Thyroid gland (tissue), 4 donors: ENCODE measurements at regions not wholly inside any gene's neighbourhood (a gene's known extent, or its start where the extent isn't known, plus 50 kb on each side); places are given as distances from the start of the nearest gene placed in this dataset.

Experiments
- DNase-seq, 2 donors: peaks; one replicate each; pipeline ENCODE4 v3.0.0-alpha.2; 2019
- H3K27ac ChIP-seq, 3 donors: fragments of 200-600 bp; sonication (generic); 1 replicate in 2 of 3; 2 replicates in 1 of 3; pipeline ENCODE4 v1.5.1; 2016 to 2019; ENCODE audit warnings: mild to moderate bottlenecking in 1 of 3, moderate library complexity in 1 of 3
- H3K27me3 ChIP-seq: fragments of 200-600 bp; sonication (generic); one replicate; pipeline ENCODE4 v1.5.1; 2019
- H3K36me3 ChIP-seq, 2 donors: fragments of 200-600 bp; sonication (generic); one replicate each; pipeline ENCODE4 v1.5.1; 2016 to 2019
- H3K4me1 ChIP-seq, 2 donors: fragments of 200-600 bp; sonication (generic); one replicate each; pipeline ENCODE4 v1.5.1; 2017 to 2019
- H3K4me3 ChIP-seq, 3 donors: fragments of 200-600 bp; sonication (generic); replicated peaks in 1 of 3; 1 replicate in 2 of 3; 2 replicates in 1 of 3; pipeline ENCODE4 v1.5.1; 2016; ENCODE audit warnings: mild to moderate bottlenecking in 1 of 3
- H3K9me3 ChIP-seq: fragments of 200-600 bp; sonication (generic); one replicate; pipeline ENCODE4 v1.5.1; 2017
- POLR2A ChIP-seq, 2 donors: fragments of 450-650 bp; IDR thresholded peaks; one replicate each; pipeline ENCODE4 v1.6.1; 2017; ENCODE audit warnings: antibody characterized with exemption in 2 of 2, mild to moderate bottlenecking in 2 of 2, moderate library complexity in 1 of 2
- WGBS, 2 donors: methylation state at CpG; one replicate each; pipeline ENCODE4 v1.1.5; 2017; 5-methylcytosine and 5-hydroxymethylcytosine counted together
- intact Hi-C: fragments of 100-400 bp; cut with DNase I; formaldehyde crosslinking; loops from one replicate; pipeline ENCODE4 v1.15.1; 2023
- TF ChIP-seq, protein P1 (sequence below), 6 experiments: fragments of 200-600 bp in 3 of 6; fragments of 450-650 bp in 3 of 6; sonication (generic) in 3 of 6; IDR thresholded peaks; one replicate each; pipeline ENCODE4 v1.5.1; 2016 to 2019; ENCODE audit warnings: antibody characterized with exemption in 6 of 6, mild to moderate bottlenecking in 2 of 6, inconsistent platforms in 1 of 6, moderate library complexity in 1 of 6

DNA sequence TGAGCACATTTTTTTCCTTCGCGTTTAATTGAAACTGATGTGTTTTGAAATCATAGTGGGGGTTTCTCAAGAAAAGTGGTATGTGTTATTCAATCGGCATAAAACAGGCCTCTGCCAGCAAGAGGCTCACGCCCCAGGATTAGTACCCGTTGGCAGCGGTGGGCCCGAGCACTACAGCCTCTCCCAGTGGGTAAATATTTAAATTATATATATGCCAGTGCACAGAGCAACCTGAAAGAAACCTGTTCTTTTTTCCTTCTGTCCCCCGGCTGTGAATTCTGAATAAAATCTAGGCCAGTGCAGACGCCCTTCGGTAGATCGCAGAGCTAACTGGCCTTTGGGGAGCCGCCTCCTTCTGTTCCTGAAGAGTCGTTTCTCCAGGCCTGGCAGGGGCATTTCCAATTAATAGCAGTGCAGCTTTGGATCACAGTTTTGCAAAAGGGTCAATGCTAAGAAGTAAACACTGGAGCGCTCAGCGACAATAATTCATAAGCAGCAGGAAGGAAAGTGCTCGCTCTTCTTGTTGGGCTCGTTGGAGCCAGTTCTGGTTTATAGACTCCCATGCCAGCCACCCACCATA is 202.8 kb upstream of the SALL3 start:
- 87 to 89% methylated on average over 17 of the region's 17 CpGs for WGBS, 2 donors
- Histone ChIP-seq H3K27ac (no peak overlapping the region), H3K9me3 (no peaks in the 10 kb centered on the region), H3K4me3 (no peak overlapping the region), H3K4me1 (no peaks in the 10 kb centered on the region), H3K36me3 (no peaks in the 10 kb centered on the region), H3K27me3 (no peaks in the 10 kb centered on the region)
- TF ChIP-seq POLR2A (IDR thresholded peaks at IDR 0.05) = no peak
- TF ChIP-seq, protein P1, sequence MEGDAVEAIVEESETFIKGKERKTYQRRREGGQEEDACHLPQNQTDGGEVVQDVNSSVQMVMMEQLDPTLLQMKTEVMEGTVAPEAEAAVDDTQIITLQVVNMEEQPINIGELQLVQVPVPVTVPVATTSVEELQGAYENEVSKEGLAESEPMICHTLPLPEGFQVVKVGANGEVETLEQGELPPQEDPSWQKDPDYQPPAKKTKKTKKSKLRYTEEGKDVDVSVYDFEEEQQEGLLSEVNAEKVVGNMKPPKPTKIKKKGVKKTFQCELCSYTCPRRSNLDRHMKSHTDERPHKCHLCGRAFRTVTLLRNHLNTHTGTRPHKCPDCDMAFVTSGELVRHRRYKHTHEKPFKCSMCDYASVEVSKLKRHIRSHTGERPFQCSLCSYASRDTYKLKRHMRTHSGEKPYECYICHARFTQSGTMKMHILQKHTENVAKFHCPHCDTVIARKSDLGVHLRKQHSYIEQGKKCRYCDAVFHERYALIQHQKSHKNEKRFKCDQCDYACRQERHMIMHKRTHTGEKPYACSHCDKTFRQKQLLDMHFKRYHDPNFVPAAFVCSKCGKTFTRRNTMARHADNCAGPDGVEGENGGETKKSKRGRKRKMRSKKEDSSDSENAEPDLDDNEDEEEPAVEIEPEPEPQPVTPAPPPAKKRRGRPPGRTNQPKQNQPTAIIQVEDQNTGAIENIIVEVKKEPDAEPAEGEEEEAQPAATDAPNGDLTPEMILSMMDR (IDR thresholded peaks at IDR 0.05) = no peak
- intact Hi-C loops = no loop called here
- no peak for DNase-seq

DNA sequence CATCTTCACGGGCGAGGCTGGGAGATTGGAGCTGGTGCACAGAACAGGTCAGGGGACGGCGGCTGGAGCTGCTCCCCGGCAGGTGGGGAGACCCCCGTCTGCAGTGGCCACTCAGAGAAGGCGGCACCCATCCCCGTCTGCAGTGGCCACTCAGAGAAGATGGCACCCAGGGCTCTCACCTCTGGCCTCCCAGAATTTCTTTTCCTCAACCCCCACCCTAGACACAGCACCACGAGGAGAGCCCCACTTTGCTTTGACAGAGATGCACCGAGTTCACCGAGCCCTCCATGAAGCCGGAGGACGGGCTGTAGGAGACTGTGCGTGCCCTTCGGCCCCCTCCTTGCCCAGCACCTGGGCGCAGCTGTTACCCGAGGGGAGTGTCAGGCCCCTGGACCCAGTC is 201.6 kb upstream of the SALL3 start:
- H3K27ac ChIP-seq = no peak overlapping the region
- DNase-seq = no peak
- H3K9me3 ChIP-seq = no peaks in the 10 kb centered on the region
- WGBS, 2 donors = 90% methylated on average over 17 of the region's 17 CpGs
- intact Hi-C loops = no loop called here
- TF ChIP-seq, protein P1 (IDR thresholded peaks at IDR 0.05) = no peak
- no peak for TF ChIP-seq POLR2A (IDR thresholded peaks at IDR 0.05)
- H3K27me3 ChIP-seq = no peaks in the 10 kb centered on the region
- no peaks in the 10 kb centered on the region for H3K4me1 ChIP-seq
- no peaks in the 10 kb centered on the region for H3K36me3 ChIP-seq
- H3K4me3 ChIP-seq = no peak overlapping the region

DNA sequence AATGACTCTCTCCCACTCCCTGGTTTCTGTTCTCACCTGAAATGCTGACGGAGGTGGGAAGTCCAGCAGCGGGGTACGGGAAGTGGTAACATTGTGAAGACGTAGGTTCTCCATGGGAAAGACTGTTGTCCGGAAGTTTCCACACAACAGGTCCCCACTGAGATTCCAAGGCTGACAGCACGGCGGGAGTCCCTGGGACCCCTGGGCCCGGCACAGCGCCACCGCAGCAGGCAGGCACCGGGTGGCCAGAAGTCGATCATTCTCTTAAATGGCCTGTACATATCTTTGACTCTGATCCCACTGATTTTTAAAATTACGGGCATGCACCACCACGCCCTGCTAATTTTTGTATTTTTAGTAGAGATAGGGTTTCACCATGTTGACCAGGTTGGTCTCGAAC is 201.0 kb upstream of the SALL3 start:
- WGBS, 2 donors = 93% methylated on average over 15 of the region's 15 CpGs
- DNase-seq = no peak

DNA sequence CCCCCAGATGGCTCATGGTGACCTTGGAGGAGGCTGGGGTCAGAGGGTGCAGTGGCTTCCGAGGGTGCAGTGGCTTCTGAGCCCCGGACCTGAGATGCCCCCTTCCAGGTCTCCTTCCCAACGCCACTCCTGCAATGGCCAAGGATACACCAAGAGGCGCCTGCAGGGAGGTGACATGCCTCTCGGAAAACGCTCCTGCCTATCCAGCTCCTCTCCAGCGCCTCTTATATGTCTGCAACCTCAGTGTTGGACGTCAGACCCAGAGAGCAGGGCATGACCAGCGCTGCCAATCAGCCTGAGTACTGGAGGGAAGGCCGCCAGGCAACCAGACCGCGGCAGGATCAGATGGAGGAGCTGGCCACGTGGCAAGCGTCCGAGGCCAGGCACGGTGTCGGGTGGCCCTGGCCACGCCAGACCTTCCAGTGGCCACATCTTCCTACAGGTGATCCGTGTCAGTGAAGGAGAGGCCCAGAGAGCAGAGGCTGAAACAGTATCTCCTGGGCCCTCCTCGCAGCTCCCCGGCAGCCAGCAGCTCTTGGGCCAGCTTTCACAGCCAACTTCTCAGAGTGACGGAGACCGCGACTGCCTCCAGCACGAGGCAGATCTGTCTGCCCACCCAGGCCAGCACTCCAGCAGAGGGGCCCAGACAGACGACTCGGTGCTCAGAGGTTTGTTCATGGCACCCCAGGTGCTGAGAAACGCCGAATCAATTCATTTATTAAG is 199.5 kb upstream of the SALL3 start:
- no peak for DNase-seq

More for the DNA sequence above, 201.0 kb upstream of the SALL3 start:
- H3K36me3 ChIP-seq = no peaks in the 10 kb centered on the region
- intact Hi-C loops = no loop called here
- H3K4me3 ChIP-seq = no peak overlapping the region
- H3K27ac ChIP-seq = no peak overlapping the region
- no peaks in the 10 kb centered on the region for H3K4me1 ChIP-seq
- H3K9me3 ChIP-seq = no peaks in the 10 kb centered on the region
- H3K27me3 ChIP-seq = no peaks in the 10 kb centered on the region
- TF ChIP-seq, protein P1 (IDR thresholded peaks at IDR 0.05) = no peak
- TF ChIP-seq POLR2A (IDR thresholded peaks at IDR 0.05) = no peak

More for the DNA sequence above, 199.5 kb upstream of the SALL3 start:
- no peak for TF ChIP-seq POLR2A (IDR thresholded peaks at IDR 0.05)
- TF ChIP-seq, protein P1 (IDR thresholded peaks at IDR 0.05) = no peak
- H3K4me1 ChIP-seq = no peaks in the 10 kb centered on the region
- H3K9me3 ChIP-seq = no peaks in the 10 kb centered on the region
- H3K36me3 ChIP-seq = no peaks in the 10 kb centered on the region
- H3K4me3 ChIP-seq = no peak overlapping the region
- intact Hi-C loops = no loop called here
- no peak overlapping the region for H3K27ac ChIP-seq
- H3K27me3 ChIP-seq = no peaks in the 10 kb centered on the region
- WGBS, 2 donors = 79 to 86% methylated on average over 16 to 29 of the region's 29 CpGs
